GM19463 (cell line): ENCODE measurements at regions not wholly inside any gene's neighbourhood (a gene's known extent, or its start where the extent isn't known, plus 50 kb on each side); places are given as distances from the start of the nearest gene placed in this dataset.

Source experiments
- ATAC-seq: cut with Tn5 transposase; IDR thresholded peaks from one replicate; pipeline ENCODE4 v1.9.1; 2021; ENCODE audit warnings: mild to moderate bottlenecking, moderate library complexity; ENCODE audit not compliant: unreplicated experiment

DNA sequence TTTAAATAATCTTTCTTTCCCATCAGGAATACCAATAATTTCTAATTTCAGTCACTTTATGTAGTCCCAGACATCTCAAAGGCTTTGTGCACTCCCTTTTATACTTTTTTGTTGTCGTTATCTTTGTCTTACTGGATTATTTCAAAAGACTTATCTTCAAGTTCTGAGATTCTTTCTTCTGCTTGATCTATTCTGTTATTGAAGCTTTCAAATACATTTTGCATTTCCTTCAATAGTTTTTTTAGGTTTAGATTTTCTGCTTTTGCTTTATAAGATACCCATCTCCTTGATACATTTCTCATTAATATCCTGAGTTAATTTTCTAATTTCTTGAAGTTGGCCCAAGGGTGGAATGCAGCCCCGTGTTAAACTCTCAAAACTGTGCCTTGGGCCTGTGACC is 432.4 kb downstream of the RIT2 start:
- no peak for ATAC-seq

DNA sequence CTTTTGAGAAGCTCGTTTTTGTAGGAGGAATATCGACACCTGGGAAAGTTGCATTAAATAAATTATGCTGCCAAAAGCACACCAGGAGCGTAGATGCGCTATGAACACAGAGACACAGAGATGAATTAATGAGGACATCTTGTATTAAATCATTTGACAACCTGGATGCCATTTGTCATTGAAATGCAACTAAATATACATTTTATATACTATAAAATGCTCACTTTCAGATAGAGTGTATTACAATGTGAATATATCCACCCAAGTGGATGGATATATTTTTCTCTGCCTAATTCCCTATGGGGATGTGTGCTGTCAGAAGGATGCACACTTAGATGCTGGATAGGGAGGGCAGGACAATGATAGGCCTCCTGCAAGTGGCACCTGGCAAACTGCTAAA is 426.2 kb downstream of the RIT2 start:
- no peak for ATAC-seq
